ENCODE measurements at regions not wholly inside any gene's neighbourhood (a gene's known extent, or its start where the extent isn't known, plus 50 kb on each side); places are given as distances from the start of the nearest gene placed in this dataset.

DNA sequence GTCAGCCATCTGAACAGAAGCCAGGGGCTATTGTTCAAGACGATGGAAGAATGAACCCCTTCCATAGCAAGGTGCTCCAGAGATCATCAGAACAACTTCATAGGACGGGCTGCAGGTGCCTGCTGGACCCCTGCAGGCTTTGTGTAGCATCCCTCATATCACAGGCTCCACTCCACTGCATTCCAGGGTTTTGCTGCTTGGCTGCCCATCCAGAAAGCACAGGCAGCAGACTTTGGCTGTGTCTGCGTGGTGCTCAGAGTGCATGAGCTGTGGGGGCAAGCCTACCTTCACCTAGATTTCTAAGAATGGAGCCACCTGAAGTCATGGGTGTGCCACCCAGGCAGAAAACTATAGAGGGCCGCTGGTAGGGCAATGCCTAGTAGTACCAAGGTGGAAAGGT, 93.9 kb upstream of the NLRP1 start:
- TF ChIP-seq GABPA (IDR thresholded peaks at IDR 0.05; ENCODE audit: low read depth) (no peak), REST (IDR thresholded peaks at IDR 0.05; ENCODE audit: insufficient replicate concordance, low read depth) (no peak), POLR2AphosphoS5 (IDR thresholded peaks at IDR 0.05; ENCODE audit: low read depth) (no peak), SPI1 (IDR thresholded peaks at IDR 0.05; ENCODE audit: borderline replicate concordance, low read depth) (no peak)
- TF ChIP-seq, protein P1, sequence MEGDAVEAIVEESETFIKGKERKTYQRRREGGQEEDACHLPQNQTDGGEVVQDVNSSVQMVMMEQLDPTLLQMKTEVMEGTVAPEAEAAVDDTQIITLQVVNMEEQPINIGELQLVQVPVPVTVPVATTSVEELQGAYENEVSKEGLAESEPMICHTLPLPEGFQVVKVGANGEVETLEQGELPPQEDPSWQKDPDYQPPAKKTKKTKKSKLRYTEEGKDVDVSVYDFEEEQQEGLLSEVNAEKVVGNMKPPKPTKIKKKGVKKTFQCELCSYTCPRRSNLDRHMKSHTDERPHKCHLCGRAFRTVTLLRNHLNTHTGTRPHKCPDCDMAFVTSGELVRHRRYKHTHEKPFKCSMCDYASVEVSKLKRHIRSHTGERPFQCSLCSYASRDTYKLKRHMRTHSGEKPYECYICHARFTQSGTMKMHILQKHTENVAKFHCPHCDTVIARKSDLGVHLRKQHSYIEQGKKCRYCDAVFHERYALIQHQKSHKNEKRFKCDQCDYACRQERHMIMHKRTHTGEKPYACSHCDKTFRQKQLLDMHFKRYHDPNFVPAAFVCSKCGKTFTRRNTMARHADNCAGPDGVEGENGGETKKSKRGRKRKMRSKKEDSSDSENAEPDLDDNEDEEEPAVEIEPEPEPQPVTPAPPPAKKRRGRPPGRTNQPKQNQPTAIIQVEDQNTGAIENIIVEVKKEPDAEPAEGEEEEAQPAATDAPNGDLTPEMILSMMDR (IDR thresholded peaks at IDR 0.05; ENCODE audit: insufficient read depth, low read length), result no peak
- H3K27ac ChIP-seq (replicated peaks), result no peak overlapping the region
- H3K27me3 ChIP-seq (ENCODE audit: insufficient read depth, poor library complexity, severe bottlenecking), result no peaks in the 10 kb centered on the region
- no peak for DNase-seq (ENCODE audit: low read depth in 1 of 2, low spot score in 1 of 2)
- no peak overlapping the region for H3K4me3 ChIP-seq (replicated peaks; ENCODE audit: insufficient read depth, low read length)

DNA sequence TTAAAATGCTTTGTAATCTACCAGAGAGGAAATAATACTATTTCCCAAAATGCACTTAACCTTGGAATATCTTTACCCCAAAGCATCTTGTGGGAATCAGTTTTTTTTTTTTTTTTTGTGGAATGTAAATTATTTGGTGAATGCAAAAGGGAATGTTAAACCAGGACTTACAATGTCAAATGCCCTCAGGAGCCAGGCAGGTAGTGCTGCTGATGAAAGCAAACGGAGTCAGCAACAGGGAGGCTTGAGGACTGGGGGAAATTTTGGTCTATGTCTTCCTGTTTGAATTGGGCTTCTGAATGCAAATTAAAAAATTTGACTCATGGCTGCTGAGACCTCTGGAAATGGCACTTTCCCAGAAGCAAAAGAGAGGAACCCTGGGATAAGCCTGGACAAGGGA, 96.5 kb upstream of the NLRP1 start:
- TF ChIP-seq, protein P1 (IDR thresholded peaks at IDR 0.05; ENCODE audit: insufficient read depth, low read length), result no peak
- TF ChIP-seq SPI1 (IDR thresholded peaks at IDR 0.05; ENCODE audit: borderline replicate concordance, low read depth) (no peak), POLR2AphosphoS5 (IDR thresholded peaks at IDR 0.05; ENCODE audit: low read depth) (no peak), GABPA (IDR thresholded peaks at IDR 0.05; ENCODE audit: low read depth) (no peak), REST (IDR thresholded peaks at IDR 0.05; ENCODE audit: insufficient replicate concordance, low read depth) (no peak)
- H3K27me3 ChIP-seq (ENCODE audit: insufficient read depth, poor library complexity, severe bottlenecking), result no peaks in the 10 kb centered on the region
- no peak for DNase-seq (ENCODE audit: low read depth in 1 of 2, low spot score in 1 of 2)
- H3K4me3 ChIP-seq (replicated peaks; ENCODE audit: insufficient read depth, low read length), result no peak overlapping the region
- H3K27ac ChIP-seq (replicated peaks), result no peak overlapping the region

DNA sequence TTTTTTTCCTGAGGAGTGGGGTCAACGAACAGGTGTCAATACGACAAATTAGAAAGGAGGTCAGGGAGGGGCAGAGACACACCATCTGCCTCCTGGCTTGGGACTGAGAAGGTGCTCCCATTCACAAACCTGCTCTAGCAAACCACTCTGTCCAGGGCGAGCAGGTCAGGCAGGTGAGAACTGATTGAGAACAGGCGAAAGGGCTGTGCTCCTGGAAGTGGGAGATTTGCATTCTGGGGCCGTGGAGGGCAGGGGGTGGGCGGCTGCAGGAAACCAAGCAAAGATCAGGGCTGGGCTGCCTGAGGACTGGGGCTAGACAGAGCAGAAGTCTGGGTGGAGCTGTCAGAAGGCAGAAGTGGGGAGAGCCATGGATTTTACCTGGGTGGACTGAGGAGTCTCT, 98.9 kb upstream of the NLRP1 start:
- DNase-seq (ENCODE audit: low read depth in 1 of 2, low spot score in 1 of 2), result no peak
- TF ChIP-seq SPI1 (IDR thresholded peaks at IDR 0.05; ENCODE audit: borderline replicate concordance, low read depth) (no peak), POLR2AphosphoS5 (IDR thresholded peaks at IDR 0.05; ENCODE audit: low read depth) (no peak), REST (IDR thresholded peaks at IDR 0.05; ENCODE audit: insufficient replicate concordance, low read depth) (no peak), GABPA (IDR thresholded peaks at IDR 0.05; ENCODE audit: low read depth) (no peak)
- TF ChIP-seq, protein P1 (IDR thresholded peaks at IDR 0.05; ENCODE audit: insufficient read depth, low read length), result no peak
- Histone ChIP-seq H3K27me3 (ENCODE audit: insufficient read depth, poor library complexity, severe bottlenecking) (no peaks in the 10 kb centered on the region), H3K4me3 (replicated peaks; ENCODE audit: insufficient read depth, low read length) (no peak overlapping the region), H3K27ac (replicated peaks) (no peak overlapping the region)

Measured in HL-60 (cell line).